Spleen (tissue), 7 donors: ENCODE measurements at regions not wholly inside any gene's neighbourhood (a gene's known extent, or its start where the extent isn't known, plus 50 kb on each side); places are given as distances from the start of the nearest gene placed in this dataset.

ENCODE experiments used
- CTCF ChIP-seq, 11 experiments: fragments of 200-600 bp in 7 of 11; fragments of 450-650 bp in 4 of 11; sonication (generic) in 4 of 11; IDR thresholded peaks in 8 of 11; conservative IDR thresholded peaks in 3 of 11; 1 replicate in 7 of 11; 2 replicates in 4 of 11; pipeline versions ENCODE4 v1.4.0 to v1.8.0; 2016 to 2021; ENCODE audit warnings: antibody characterized with exemption in 11 of 11, inconsistent platforms in 4 of 11, mild to moderate bottlenecking in 1 of 11
- POLR2A ChIP-seq, 3 donors: fragments of 450-650 bp; IDR thresholded peaks; one replicate each; pipeline ENCODE4 v1.5.1; 2017; ENCODE audit warnings: antibody characterized with exemption in 3 of 3, mild to moderate bottlenecking in 1 of 3
- POLR2AphosphoS5 ChIP-seq, 3 donors: sonication (generic); formaldehyde crosslinking; IDR thresholded peaks; one replicate each; pipeline ENCODE4 v1.5.1; 2017; ENCODE audit warnings: antibody characterized with exemption in 3 of 3
- donor health status: DM: no; HTN: no; CAD: no; lungs with moderate emphysema.
- donor health status: DM: no; HTN: no; CAD: no.
- donor health status: DM: no; HTN: no; CAD: no.

- TF ChIP-seq CTCF (IDR thresholded peaks at IDR 0.05 in 8 of 11, conservative IDR thresholded peaks at IDR 0.05 in 3 of 11) (no peak), POLR2A (IDR thresholded peaks at IDR 0.05) (no peak), POLR2AphosphoS5 (IDR thresholded peaks at IDR 0.05) (no peak)
These were observed 60.1 kb upstream of the PRR23E start for GRCh38 chr3:127132876-127133275.
